SK-N-SH treated with all-trans-retinoic acid at 6 μM for 48 hours (cell line): ENCODE measurements at regions not wholly inside any gene's neighbourhood (a gene's known extent, or its start where the extent isn't known, plus 50 kb on each side); places are given as distances from the start of the nearest gene placed in this dataset.
A peak's percentile ranks its signal among the peaks of the same experiment; 100 is the strongest.

Experiments
- ATAC-seq: fragments of 200-7000 bp; cut with Tn5 transposase; 3 replicates; pipeline ENCODE4 v1.9.1; 2020; ENCODE audit warnings: mild to moderate bottlenecking, moderate library complexity
- ARNTL ChIP-seq: fragments of 450-650 bp; formaldehyde crosslinking; IDR thresholded peaks from 2 replicates; pipeline ENCODE4 v1.5.0; 2020; ENCODE audit warnings: low read depth, mild to moderate bottlenecking, moderate library complexity, borderline replicate concordance
- BACH2 ChIP-seq: fragments of 250-450 bp; sonication (Bioruptor Pico); IDR thresholded peaks from 2 replicates; pipeline ENCODE4 v1.9.0; 2021; ENCODE audit warnings: mild to moderate bottlenecking, borderline replicate concordance
- CSDC2 ChIP-seq: fragments of 250-450 bp; sonication (Bioruptor Pico); IDR thresholded peaks from 2 replicates; pipeline ENCODE4 v1.5.0; 2020; ENCODE audit warnings: mild to moderate bottlenecking, moderate library complexity
- ESRRG ChIP-seq: fragments of 250-450 bp; sonication (Bioruptor Pico); IDR thresholded peaks from 2 replicates; pipeline ENCODE4 v1.6.1; 2021; ENCODE audit warnings: mild to moderate bottlenecking
- GLIS3 ChIP-seq: fragments of 250-450 bp; sonication (Bioruptor Pico); IDR thresholded peaks from 2 replicates; pipeline ENCODE4 v1.5.0; 2020; ENCODE audit warnings: mild to moderate bottlenecking, moderate library complexity
- OSR1 ChIP-seq: fragments of 250-450 bp; sonication (Bioruptor Pico); IDR thresholded peaks from 2 replicates; pipeline ENCODE4 v1.8.0; 2022; ENCODE audit warnings: moderate library complexity, mild to moderate bottlenecking, inconsistent platforms
- POU6F1 ChIP-seq: fragments of 250-450 bp; sonication (Bioruptor Pico); IDR thresholded peaks from 2 replicates; pipeline ENCODE4 v1.8.0; 2021; ENCODE audit warnings: low read depth, mild to moderate bottlenecking, moderate library complexity, borderline replicate concordance
- PPARA ChIP-seq: fragments of 250-450 bp; sonication (Bioruptor Pico); IDR thresholded peaks from 2 replicates; pipeline ENCODE4 v1.5.0; 2020; ENCODE audit warnings: mild to moderate bottlenecking, borderline replicate concordance
- RARB ChIP-seq: fragments of 250-450 bp; sonication (Bioruptor Pico); IDR thresholded peaks from 2 replicates; pipeline ENCODE4 v1.8.0; 2021; ENCODE audit warnings: mild to moderate bottlenecking, moderate library complexity
- SNAI2 ChIP-seq: fragments of 250-450 bp; sonication (Bioruptor Pico); IDR thresholded peaks from 2 replicates; pipeline ENCODE4 v1.5.0; 2020; ENCODE audit warnings: mild to moderate bottlenecking, moderate library complexity
- TCF4 ChIP-seq: fragments of 250-450 bp; sonication (Bioruptor Pico); IDR thresholded peaks from 2 replicates; pipeline ENCODE4 v1.8.0; 2021; ENCODE audit warnings: mild to moderate bottlenecking, moderate library complexity, borderline replicate concordance
- TOX ChIP-seq: fragments of 250-450 bp; sonication (Bioruptor Pico); IDR thresholded peaks from 2 replicates; pipeline ENCODE4 v1.8.0; 2021; ENCODE audit warnings: mild to moderate bottlenecking, moderate library complexity, borderline replicate concordance
- TSHZ2 ChIP-seq: fragments of 250-450 bp; sonication (Bioruptor Pico); IDR thresholded peaks from 2 replicates; pipeline ENCODE4 v1.5.0; 2020; ENCODE audit warnings: mild to moderate bottlenecking, moderate library complexity
- ZC3H10 ChIP-seq: fragments of 250-450 bp; sonication (Bioruptor Pico); IDR thresholded peaks from 2 replicates; pipeline ENCODE4 v1.5.1; 2021; ENCODE audit warnings: mild to moderate bottlenecking, moderate library complexity
- ZFP3 ChIP-seq: fragments of 250-450 bp; sonication (Bioruptor Pico); IDR thresholded peaks from 2 replicates; pipeline ENCODE4 v1.5.0; 2020; ENCODE audit warnings: mild to moderate bottlenecking, moderate library complexity
- ZNF565 ChIP-seq: fragments of 450-650 bp; formaldehyde crosslinking; conservative IDR thresholded peaks from 2 replicates; pipeline ENCODE4 v1.5.0; 2020; ENCODE audit warnings: low read depth, mild to moderate bottlenecking, moderate library complexity
- ZNF70 ChIP-seq: fragments of 450-650 bp; formaldehyde crosslinking; IDR thresholded peaks from 2 replicates; pipeline ENCODE4 v1.5.0; 2020; ENCODE audit warnings: mild to moderate bottlenecking, moderate library complexity
- ZNF8 ChIP-seq: fragments of 450-650 bp; formaldehyde crosslinking; IDR thresholded peaks from 2 replicates; pipeline ENCODE4 v1.5.0; 2020; ENCODE audit warnings: mild to moderate bottlenecking, moderate library complexity
- TF ChIP-seq, protein P1 (sequence below): fragments of 250-450 bp; sonication (Bioruptor Pico); IDR thresholded peaks from 2 replicates; pipeline ENCODE4 v1.8.0; 2020; ENCODE audit warnings: mild to moderate bottlenecking, moderate library complexity, borderline replicate concordance
- TF ChIP-seq, protein P2 (sequence below): fragments of 250-450 bp; sonication (Bioruptor Pico); IDR thresholded peaks from 2 replicates; pipeline ENCODE4 v1.5.1; 2020; ENCODE audit warnings: low read depth, mild to moderate bottlenecking, moderate library complexity
- TF ChIP-seq, protein P3 (sequence below): fragments of 250-450 bp; sonication (Bioruptor Pico); IDR thresholded peaks from 2 replicates; pipeline ENCODE4 v1.5.1; 2021; ENCODE audit warnings: mild to moderate bottlenecking, moderate library complexity

DNA sequence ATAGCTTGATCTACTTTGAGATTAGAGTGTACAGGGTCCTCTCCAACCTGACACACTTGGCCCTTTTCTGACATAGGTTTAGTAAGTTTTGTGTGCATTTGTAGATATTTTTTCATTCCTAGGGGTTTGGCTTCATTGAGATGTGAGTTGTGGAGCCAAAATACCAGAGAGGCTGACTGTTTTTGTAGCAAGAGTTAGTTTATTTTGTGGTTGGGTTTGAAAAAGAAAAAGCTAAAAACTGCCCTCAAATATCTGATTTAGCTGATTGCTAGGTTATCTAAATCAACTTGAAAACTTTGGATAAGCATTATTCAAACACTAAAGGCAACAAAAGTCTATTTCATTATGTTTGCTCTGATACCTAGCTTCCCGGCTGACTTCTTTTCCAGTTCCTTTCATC, 164.7 kb upstream of the CENPW start:
- no peak for ATAC-seq
- no peak for TF ChIP-seq SNAI2 (CRISPR knock-in tag)
- TF ChIP-seq BACH2 (CRISPR knock-in tag): no peak
- no peak for TF ChIP-seq RARB
- TF ChIP-seq TCF4 (CRISPR knock-in tag): no peak
- no peak for TF ChIP-seq ZNF8 (CRISPR knock-in tag)
- no peak for TF ChIP-seq ZFP3 (CRISPR knock-in tag)
- TF ChIP-seq ZNF565 (CRISPR knock-in tag): no peak
- no peak for TF ChIP-seq CSDC2 (CRISPR knock-in tag)
- TF ChIP-seq ARNTL: no peak
- TF ChIP-seq GLIS3 (CRISPR knock-in tag): no peak
- TF ChIP-seq POU6F1: no peak
- TF ChIP-seq, protein P1, sequence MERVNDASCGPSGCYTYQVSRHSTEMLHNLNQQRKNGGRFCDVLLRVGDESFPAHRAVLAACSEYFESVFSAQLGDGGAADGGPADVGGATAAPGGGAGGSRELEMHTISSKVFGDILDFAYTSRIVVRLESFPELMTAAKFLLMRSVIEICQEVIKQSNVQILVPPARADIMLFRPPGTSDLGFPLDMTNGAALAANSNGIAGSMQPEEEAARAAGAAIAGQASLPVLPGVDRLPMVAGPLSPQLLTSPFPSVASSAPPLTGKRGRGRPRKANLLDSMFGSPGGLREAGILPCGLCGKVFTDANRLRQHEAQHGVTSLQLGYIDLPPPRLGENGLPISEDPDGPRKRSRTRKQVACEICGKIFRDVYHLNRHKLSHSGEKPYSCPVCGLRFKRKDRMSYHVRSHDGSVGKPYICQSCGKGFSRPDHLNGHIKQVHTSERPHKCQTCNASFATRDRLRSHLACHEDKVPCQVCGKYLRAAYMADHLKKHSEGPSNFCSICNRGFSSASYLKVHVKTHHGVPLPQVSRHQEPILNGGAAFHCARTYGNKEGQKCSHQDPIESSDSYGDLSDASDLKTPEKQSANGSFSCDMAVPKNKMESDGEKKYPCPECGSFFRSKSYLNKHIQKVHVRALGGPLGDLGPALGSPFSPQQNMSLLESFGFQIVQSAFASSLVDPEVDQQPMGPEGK (CRISPR knock-in tag): no peak
- TF ChIP-seq ZC3H10 (CRISPR knock-in tag): no peak
- no peak for TF ChIP-seq PPARA (CRISPR knock-in tag)
- TF ChIP-seq, protein P2, sequence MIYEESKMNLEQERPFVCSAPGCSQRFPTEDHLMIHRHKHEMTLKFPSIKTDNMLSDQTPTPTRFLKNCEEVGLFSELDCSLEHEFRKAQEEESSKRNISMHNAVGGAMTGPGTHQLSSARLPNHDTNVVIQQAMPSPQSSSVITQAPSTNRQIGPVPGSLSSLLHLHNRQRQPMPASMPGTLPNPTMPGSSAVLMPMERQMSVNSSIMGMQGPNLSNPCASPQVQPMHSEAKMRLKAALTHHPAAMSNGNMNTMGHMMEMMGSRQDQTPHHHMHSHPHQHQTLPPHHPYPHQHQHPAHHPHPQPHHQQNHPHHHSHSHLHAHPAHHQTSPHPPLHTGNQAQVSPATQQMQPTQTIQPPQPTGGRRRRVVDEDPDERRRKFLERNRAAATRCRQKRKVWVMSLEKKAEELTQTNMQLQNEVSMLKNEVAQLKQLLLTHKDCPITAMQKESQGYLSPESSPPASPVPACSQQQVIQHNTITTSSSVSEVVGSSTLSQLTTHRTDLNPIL (CRISPR knock-in tag): no peak
- TF ChIP-seq TOX (CRISPR knock-in tag): no peak
- TF ChIP-seq ESRRG (CRISPR knock-in tag): no peak
- no peak for TF ChIP-seq TSHZ2 (CRISPR knock-in tag)
- no peak for TF ChIP-seq ZNF70 (CRISPR knock-in tag)

GRCh38 chr6:126176282-126176681, 163.6 kb upstream of the CENPW start:
- ATAC-seq: peak; percentile 85
- TF ChIP-seq, protein P1 (CRISPR knock-in tag): no peak
- TF ChIP-seq RARB (no peak), TSHZ2 (CRISPR knock-in tag) (no peak), TOX (CRISPR knock-in tag) (no peak), OSR1 (CRISPR knock-in tag) (no peak), ZNF8 (CRISPR knock-in tag) (no peak), TCF4 (CRISPR knock-in tag) (no peak)
- TF ChIP-seq, protein P3, sequence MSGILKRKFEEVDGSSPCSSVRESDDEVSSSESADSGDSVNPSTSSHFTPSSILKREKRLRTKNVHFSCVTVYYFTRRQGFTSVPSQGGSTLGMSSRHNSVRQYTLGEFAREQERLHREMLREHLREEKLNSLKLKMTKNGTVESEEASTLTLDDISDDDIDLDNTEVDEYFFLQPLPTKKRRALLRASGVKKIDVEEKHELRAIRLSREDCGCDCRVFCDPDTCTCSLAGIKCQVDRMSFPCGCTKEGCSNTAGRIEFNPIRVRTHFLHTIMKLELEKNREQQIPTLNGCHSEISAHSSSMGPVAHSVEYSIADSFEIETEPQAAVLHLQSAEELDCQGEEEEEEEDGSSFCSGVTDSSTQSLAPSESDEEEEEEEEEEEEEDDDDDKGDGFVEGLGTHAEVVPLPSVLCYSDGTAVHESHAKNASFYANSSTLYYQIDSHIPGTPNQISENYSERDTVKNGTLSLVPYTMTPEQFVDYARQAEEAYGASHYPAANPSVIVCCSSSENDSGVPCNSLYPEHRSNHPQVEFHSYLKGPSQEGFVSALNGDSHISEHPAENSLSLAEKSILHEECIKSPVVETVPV: no peak
